Lung (tissue), 11 donors: ENCODE measurements at regions not wholly inside any gene's neighbourhood (a gene's known extent, or its start where the extent isn't known, plus 50 kb on each side); places are given as distances from the start of the nearest gene placed in this dataset.

ENCODE experiments used
- ATAC-seq: fragments of 200-7000 bp; cut with Tn5 transposase; one replicate; pipeline ENCODE4 v1.9.1; 2020; ENCODE audit warnings: moderate number of reproducible peaks; ENCODE audit not compliant: insufficient read depth, low FRiP score
- DNase-seq, 3 donors: peaks; one replicate each; pipeline ENCODE4 v3.0.0-alpha.2; 2013 to 2017
- H3K27ac ChIP-seq, 2 donors: one replicate each; pipeline ENCODE4 v1.5.1; 2013; ENCODE audit warnings: mild to moderate bottlenecking in 2 of 2, moderate library complexity in 2 of 2, control low read depth in 1 of 2, inconsistent platforms in 1 of 2, low read depth in 1 of 2, low read length in 1 of 2
- H3K27me3 ChIP-seq, 3 donors: one replicate each; pipeline ENCODE4 v1.5.1; 2013; ENCODE audit warnings: low read length in 2 of 3; ENCODE audit not compliant: control insufficient read depth in 3 of 3, insufficient read depth in 3 of 3
- H3K36me3 ChIP-seq, 4 donors: one replicate each; pipeline ENCODE4 v1.5.1; 2013; ENCODE audit warnings: low read length in 4 of 4, mild to moderate bottlenecking in 1 of 4, moderate library complexity in 1 of 4; ENCODE audit not compliant: control insufficient read depth in 4 of 4, insufficient read depth in 4 of 4
- H3K4me1 ChIP-seq, 5 donors: one replicate each; pipeline ENCODE4 v1.5.1; 2013; ENCODE audit warnings: low read length in 5 of 5, mild to moderate bottlenecking in 2 of 5, moderate library complexity in 1 of 5; ENCODE audit not compliant: control insufficient read depth in 5 of 5, insufficient read depth in 5 of 5
- H3K4me3 ChIP-seq: one replicate; pipeline ENCODE4 v1.5.1; 2013; ENCODE audit warnings: mild to moderate bottlenecking, control low read depth, moderate library complexity
- H3K9ac ChIP-seq, 2 donors: one replicate each; pipeline ENCODE4 v1.5.1; 2013; ENCODE audit warnings: low read length in 2 of 2, control low read depth in 1 of 2; ENCODE audit not compliant: insufficient read depth in 1 of 2
- H3K9me3 ChIP-seq, 4 donors: one replicate each; pipeline ENCODE4 v1.5.1; 2013; ENCODE audit warnings: low read length in 3 of 4, mild to moderate bottlenecking in 1 of 4, moderate library complexity in 1 of 4; ENCODE audit not compliant: control insufficient read depth in 4 of 4, insufficient read depth in 3 of 4
- WGBS, 2 donors: extraction: QIAGEN DNeasy Blood & Tissue Kit; methylation state at CpG; one replicate each; pipeline ENCODE4 v1.1.7; 2013; 5-methylcytosine and 5-hydroxymethylcytosine counted together
- TF ChIP-seq, protein P1 (sequence below): IDR thresholded peaks from 2 replicates; pipeline ENCODE4 v1.5.1; 2012; ENCODE audit warnings: mild to moderate bottlenecking; ENCODE audit errors: control extremely low read depth, extremely low read depth
- donor health status: control.
- donor health status: control.
- donor health status: Bipolar disorder and iron deficiency.
- donor health status: healthy.
- donor health status: DM: yes; HTN: yes; CAD: no.

DNA sequence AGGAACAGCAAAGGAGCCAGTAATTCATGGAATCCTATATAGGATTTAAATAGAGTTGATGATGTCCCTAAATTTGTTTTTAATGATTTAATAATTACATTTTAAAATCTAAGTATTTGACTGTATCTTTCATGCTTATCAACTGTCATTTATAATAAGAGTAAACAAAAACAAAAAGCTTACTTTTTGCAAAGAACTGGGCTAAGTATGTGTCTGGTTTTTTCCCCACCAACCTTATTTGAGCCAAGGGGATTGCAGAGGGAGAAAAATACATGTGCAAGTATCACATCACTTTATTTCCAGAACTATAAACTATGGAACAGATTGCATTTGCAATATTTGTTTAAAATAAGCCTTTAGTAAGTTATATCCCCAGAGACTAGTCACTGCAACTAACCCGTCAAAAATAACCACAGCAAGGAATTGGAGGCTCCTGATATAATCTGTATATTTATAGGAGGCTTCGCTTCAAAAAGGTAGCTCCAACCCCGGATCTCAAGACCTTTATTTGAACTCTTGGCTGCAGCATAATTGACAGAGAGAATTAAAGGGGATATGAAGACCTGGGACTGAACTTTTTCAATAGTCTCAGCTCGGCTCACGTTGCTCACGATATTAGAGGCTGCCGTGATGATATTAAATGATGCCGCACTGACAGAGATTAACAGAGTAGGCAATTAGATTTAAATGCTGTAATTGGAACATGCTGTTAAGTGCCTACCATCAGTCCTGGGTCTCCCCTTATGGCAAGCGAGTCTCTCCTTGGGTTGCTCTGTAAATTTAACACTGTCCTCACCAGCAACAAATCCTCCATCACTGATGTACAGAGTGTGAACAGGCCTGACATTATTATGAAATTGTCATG is 329.1 kb upstream of the NFIA start:
- TF ChIP-seq, protein P1, sequence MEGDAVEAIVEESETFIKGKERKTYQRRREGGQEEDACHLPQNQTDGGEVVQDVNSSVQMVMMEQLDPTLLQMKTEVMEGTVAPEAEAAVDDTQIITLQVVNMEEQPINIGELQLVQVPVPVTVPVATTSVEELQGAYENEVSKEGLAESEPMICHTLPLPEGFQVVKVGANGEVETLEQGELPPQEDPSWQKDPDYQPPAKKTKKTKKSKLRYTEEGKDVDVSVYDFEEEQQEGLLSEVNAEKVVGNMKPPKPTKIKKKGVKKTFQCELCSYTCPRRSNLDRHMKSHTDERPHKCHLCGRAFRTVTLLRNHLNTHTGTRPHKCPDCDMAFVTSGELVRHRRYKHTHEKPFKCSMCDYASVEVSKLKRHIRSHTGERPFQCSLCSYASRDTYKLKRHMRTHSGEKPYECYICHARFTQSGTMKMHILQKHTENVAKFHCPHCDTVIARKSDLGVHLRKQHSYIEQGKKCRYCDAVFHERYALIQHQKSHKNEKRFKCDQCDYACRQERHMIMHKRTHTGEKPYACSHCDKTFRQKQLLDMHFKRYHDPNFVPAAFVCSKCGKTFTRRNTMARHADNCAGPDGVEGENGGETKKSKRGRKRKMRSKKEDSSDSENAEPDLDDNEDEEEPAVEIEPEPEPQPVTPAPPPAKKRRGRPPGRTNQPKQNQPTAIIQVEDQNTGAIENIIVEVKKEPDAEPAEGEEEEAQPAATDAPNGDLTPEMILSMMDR = no peak
- Histone ChIP-seq H3K9me3 (no peaks in the 10 kb centered on the region), H3K27ac (no peak overlapping the region), H3K4me1 (peaks cover 0 to 19% (median 4%) of the 10 kb centered on the region in 5 donors), H3K4me3 (no peak overlapping the region), H3K36me3 (no peaks in the 10 kb centered on the region), H3K27me3 (no peaks in the 10 kb centered on the region), H3K9ac (no peak overlapping the region)
- WGBS, 2 donors = 80 to 82% methylated on average over 9 of the region's 9 CpGs
- DNase-seq (peak in 2 of 3 donors; percentile 67 to 76), ATAC-seq (no peak)

DNA sequence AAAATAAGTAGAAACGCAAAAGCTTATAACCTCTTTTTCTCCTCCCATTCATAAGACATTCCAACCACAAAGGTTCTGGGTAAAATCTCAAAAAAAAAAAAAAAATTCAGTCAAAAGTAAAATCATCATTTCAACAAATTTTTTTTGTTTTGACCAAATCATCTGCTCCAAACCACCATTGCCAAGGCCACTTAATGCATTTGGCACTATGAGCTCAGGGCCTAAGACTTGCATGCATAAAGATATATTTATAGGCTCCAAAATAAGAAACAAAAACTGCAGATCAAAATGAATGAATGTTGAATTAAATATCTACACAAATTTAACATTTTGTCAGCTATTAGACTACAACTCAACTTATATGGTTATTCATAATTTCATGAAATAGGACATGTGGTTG is 331.1 kb upstream of the NFIA start:
- no peaks in the 10 kb centered on the region for H3K36me3 ChIP-seq
- ATAC-seq (no peak), DNase-seq (no peak)
- no peaks in the 10 kb centered on the region for H3K9me3 ChIP-seq
- H3K4me3 ChIP-seq = no peak overlapping the region
- no peak overlapping the region for H3K9ac ChIP-seq
- TF ChIP-seq, protein P1 = no peak
- no peak overlapping the region for H3K27ac ChIP-seq
- no peaks in the 10 kb centered on the region for H3K27me3 ChIP-seq
- WGBS, 2 donors = 89 to 96% methylated on average over 1 of the region's 1 CpG
- H3K4me1 ChIP-seq = peaks cover 0 to 29% (median 4%) of the 10 kb centered on the region in 5 donors

DNA sequence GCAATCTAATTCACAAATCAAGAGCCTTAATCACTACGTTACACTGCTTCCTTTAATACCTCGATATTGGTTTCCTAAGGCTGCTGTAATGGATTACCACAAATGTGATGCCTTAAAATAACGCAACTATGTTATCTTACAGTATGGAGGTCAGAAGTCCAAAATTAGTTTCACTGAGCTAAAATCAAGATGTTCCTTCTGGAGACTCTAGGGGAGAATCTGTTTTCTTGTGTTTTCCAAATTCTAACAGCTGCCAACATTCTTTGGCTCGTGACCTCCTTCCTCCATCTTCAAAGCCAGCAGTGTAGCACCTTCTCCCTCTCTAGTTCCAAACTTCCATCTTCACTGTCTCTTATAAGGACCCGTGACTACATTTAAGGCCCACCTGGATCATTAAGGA is 335.0 kb upstream of the NFIA start:
- TF ChIP-seq, protein P1 = no peak
- no peaks in the 10 kb centered on the region for H3K9me3 ChIP-seq
- H3K4me1 ChIP-seq = peaks cover 0 to 21% (median 0%) of the 10 kb centered on the region in 5 donors
- ATAC-seq (no peak), DNase-seq (no peak)
- 90 to 92% methylated on average over 5 of the region's 5 CpGs for WGBS, 2 donors
- no peak overlapping the region for H3K4me3 ChIP-seq
- H3K27me3 ChIP-seq = no peaks in the 10 kb centered on the region
- H3K27ac ChIP-seq = no peak overlapping the region
- H3K36me3 ChIP-seq = no peaks in the 10 kb centered on the region
- H3K9ac ChIP-seq = no peak overlapping the region
